ENCODE measurements at regions not wholly inside any gene's neighbourhood (a gene's known extent, or its start where the extent isn't known, plus 50 kb on each side); places are given as distances from the start of the nearest gene placed in this dataset.

DNA sequence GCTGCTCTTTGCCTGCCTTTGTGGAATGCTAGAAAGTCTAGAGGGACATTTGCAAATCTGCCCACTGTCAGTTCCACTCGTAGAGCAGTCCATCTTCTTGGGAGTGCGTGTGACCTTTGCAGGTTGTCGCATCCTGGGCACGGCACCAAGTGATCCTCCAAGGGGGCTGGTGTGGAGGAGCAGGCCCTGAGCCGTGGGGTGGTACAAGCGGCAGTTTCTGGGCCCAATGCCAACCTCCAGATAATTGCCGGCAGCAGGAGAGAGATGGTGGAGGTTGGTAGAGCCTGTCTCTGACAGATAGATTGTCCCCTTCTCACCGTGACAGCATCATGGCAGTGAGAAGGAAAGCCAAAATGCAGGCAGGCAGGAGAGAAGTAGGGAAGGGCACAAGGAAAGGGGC, 150.7 kb upstream of the SLC14A2 start:
- TF ChIP-seq, protein P1, sequence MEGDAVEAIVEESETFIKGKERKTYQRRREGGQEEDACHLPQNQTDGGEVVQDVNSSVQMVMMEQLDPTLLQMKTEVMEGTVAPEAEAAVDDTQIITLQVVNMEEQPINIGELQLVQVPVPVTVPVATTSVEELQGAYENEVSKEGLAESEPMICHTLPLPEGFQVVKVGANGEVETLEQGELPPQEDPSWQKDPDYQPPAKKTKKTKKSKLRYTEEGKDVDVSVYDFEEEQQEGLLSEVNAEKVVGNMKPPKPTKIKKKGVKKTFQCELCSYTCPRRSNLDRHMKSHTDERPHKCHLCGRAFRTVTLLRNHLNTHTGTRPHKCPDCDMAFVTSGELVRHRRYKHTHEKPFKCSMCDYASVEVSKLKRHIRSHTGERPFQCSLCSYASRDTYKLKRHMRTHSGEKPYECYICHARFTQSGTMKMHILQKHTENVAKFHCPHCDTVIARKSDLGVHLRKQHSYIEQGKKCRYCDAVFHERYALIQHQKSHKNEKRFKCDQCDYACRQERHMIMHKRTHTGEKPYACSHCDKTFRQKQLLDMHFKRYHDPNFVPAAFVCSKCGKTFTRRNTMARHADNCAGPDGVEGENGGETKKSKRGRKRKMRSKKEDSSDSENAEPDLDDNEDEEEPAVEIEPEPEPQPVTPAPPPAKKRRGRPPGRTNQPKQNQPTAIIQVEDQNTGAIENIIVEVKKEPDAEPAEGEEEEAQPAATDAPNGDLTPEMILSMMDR (conservative IDR thresholded peaks at IDR 0.05; ENCODE audit: low read length), result no peak
- TF ChIP-seq EZH2phosphoT487 (IDR thresholded peaks at IDR 0.05; ENCODE audit: borderline replicate concordance, low read depth, low read length), result no peak
